Kidney capillary endothelial cell (primary cell): ENCODE measurements at regions not wholly inside any gene's neighbourhood (a gene's known extent, or its start where the extent isn't known, plus 50 kb on each side); places are given as distances from the start of the nearest gene placed in this dataset.

Experiments
- DNase-seq: peaks from one replicate; pipeline ENCODE4 v3.0.0-alpha.2; 2018; ENCODE audit warnings: low spot score

DNA sequence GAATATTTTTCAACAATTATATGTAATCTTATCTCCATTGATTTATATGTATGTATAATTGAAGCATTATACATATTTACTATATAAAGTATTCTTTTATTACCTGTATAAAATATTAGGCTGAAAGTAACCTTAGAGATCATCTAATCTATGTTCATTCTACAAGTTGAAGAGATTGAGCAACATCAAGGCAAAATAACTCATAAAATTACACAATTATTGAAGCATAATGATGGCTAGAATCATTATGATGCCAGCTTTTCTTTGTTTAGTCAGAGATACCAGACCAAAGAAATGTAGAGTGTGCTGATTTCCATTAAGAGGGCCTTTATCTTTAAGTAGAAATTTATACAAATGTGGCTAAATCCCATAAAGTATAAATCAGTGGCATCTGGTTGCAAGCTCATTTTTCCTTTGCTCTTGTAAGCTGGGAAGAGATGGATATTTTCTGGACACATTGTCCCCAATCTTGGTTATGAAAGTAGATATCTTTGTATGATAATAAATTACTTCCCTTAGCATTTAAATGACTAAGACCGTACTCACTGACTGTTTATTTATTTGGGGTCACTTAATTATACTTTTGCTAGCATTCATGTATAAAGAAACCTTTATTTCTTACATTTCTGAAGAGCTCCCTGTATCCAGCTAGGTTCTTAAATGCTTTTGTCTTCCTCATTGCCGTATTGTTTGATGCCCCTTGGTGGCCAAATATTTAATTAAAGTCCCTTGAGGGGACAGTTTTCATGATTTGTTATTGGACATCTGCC, 339.8 kb downstream of the PCDH7 start:
- no peak for DNase-seq

DNA sequence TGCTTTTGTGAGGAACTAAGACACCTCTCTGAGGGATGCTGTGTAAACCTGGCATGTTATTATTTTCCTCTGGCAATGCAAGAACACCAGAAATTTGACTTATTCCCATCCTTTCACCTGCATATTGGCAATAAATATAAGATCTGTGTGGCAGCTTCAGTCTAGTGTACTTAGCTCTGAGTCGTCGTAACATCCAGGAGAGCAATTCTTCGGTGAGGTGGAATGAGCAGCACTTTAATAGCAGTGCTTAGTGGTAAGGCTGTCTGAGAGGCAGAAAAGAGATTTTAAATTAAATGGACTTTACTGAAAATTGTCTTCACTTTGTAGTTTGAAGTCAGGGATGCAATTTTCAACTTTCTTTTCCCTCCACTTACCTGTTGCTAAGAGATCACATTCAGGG, 344.9 kb downstream of the PCDH7 start:
- DNase-seq = no peak

GRCh38 chr4:31068257-31069075, 348.3 kb downstream of the PCDH7 start:
- DNase-seq = peak; percentile 33

DNA sequence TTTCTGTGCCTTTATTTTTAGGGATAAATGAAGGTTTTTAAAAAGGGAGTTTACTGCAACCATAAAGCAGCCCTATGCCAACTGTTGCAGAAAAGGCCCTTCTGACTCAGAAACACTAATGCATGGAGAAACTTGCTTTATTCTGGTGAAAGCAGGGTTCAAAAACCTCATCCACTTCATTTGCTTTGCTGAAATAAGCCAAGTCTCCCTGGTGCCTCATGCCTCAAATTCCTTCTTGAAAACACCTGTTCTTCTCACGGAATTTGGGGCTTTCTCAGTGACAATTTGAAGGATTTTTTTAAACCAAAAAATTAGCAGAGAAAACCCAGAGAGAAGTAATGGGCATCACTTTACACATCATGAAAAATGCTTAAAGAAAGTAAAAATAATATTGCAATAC, 349.0 kb downstream of the PCDH7 start:
- DNase-seq = no peak

GRCh38 chr4:31071508-31072486, 351.6 kb downstream of the PCDH7 start:
- no peak for DNase-seq

DNA sequence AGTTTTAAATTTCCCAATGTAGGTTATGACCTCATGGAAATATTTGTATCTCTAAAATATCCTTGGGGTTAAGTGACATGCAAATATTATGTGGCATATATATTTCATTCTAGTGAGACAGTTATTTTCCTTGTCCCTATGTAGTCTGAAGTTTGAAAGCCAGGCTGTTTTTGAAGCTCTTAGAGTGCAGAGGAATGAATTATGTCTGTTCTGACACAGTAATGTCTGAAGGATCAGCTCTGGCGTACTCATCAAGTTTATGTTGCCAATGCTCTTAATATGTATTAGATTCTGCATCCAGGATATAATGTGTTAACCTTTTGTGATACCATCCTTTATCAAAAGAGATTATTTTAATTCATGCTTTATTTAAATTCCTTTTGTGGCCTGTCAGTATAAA, 355.8 kb downstream of the PCDH7 start:
- no peak for DNase-seq

GRCh38 chr4:31078661-31079060, 358.5 kb downstream of the PCDH7 start:
- DNase-seq = no peak

DNA sequence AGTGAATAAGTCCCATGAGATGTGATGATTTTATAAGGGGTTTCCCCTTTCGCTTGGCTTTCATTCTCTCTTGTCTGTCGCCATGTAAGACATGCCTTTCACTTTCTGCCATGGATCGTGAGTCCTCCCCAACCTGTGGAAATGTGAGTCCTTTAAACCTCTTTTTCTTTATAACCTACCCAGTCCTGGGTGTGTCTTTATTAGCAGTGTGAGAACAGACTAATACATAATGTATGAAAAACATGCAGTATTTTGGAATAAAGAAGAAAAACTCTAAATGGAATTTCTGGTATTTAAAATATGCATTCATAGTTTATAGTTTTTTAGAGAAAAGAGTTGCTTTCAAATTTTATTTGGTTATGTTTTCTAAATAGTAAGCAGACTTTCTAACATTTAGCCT, 360.7 kb downstream of the PCDH7 start:
- no peak for DNase-seq

DNA sequence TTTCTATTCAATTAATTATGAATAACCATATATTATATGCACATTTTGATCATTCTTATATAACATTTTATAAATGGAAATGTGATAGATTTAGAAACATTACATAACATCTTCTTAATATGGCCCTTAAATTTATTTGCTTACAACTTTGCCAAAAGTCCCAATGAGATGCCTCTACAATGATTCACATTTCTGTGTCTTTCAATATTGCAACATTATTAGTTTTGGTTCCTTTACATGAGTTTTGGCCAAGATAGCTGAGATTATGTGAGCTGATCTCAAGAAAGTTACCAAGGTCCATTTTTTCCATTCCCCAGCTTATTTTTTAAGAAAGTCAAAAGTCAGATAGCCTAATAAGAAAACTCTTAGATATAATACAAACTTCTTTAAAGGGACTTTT, 361.2 kb downstream of the PCDH7 start:
- no peak for DNase-seq

GRCh38 chr4:31083456-31083855, 363.3 kb downstream of the PCDH7 start:
- DNase-seq = no peak

DNA sequence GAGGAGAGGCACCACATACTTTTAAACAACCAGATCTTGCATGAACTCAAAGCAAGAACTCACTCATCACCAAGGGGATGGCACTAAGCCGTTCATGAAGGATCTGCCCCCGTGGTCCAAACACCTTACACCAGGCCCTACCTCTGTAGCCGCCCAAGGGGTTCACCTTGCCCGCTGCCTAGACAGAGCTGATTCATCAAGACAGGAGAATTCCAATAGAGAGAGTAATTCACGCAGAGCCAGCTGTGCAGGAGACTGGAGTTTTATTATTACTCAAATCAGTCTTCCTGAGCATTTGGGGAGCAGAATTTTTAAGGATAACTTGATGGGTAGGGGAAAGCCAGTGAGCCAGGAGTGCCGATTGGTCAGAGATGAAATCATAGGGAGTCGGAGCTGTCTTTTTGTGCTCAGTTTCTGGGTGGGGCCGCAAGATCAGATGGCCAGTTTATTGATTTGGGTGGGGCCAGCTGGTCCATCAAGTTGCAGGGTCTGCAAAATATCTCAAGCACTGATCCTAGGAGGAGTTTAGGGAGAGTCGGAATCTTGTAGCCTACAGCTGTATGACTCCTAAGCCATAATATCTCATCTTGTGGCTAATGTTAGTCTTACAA, 364.7 kb downstream of the PCDH7 start:
- DNase-seq = no peak

GRCh38 chr4:31085689-31086088, 365.5 kb downstream of the PCDH7 start:
- DNase-seq = no peak

GRCh38 chr4:31086756-31087330, 366.7 kb downstream of the PCDH7 start:
- no peak for DNase-seq

- DNase-seq = no peak
These were observed 368.5 kb downstream of the PCDH7 start for GRCh38 chr4:31088600-31089230.

DNA sequence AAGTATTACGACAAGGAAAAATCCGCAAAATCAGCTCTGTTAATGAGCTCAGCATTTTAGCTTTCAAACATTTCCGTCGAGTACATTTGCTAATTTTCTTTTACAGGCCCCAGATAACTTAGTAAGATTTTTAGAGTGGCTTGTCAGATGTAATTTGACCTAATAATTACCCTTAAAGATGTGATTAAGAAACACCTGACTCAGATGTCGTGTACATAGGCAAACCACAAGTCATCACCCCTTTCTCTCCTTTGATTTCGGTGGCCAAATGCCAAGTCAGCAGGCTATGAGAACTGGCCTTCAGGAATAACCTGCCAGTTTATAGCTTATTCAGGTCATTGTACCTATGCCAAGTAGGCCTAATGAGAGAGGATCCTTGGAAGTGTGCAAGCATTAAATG, 369.6 kb downstream of the PCDH7 start:
- DNase-seq = no peak

GRCh38 chr4:31094474-31094873, 374.3 kb downstream of the PCDH7 start:
- DNase-seq = no peak

- DNase-seq = no peak
These were observed 377.8 kb downstream of the PCDH7 start for GRCh38 chr4:31097999-31098398.

DNA sequence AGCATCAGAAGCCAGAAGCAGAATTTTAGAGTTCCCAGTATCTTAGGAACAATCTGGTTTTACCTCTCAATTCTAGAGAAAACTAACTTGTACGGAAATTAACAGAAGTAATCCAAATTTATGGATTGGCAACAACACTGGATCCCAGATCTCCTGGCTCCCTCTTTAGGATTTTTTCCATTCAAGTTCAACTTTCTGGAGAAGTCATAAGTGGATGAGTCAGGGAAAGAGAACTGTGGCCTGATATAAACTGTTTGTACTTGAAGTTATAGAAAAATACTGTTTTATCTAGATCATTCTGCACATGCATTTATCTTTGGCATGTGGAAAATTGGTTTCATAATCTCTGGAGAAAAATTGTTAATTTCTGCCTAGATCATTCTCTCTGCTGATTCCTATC, 380.4 kb downstream of the PCDH7 start:
- no peak for DNase-seq

DNA sequence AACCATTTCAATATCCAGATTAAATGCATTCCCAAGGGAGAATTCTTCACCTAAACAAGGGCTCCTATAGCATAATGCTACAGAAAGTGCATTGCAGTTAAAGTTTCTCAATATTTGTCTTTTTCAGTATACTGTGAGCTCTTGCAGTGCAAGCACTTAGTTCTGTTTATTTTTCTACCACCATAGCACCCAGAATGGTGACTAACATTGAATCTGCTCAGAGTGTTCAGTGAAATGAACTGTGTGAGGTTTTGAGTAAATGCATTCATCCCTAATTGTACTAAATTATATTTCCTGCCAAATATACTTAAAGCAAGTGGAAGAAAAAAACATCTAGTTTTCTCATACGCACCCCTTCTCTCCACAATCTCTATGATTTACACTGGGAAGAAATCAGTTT, 383.9 kb downstream of the PCDH7 start:
- DNase-seq = no peak

DNA sequence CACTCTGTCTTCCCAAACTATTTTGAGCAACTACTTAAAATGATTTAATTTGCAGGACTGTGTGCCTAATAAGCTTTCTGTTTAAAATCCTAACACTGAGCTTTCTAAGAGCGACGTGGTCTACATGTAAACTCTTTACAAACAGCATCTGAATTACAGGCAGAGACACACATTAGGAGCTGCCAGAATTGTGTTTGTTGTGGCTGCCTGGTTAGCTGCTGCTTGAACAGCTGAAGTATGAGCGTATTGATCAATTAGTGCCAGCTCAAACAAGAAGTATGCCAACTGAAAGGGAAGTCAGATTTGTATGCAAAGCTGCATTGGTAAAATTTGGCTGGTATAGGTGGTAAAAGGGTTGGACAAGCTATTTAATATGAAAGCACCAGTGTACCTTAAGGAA, 384.4 kb downstream of the PCDH7 start:
- DNase-seq = no peak

GRCh38 chr4:31106419-31106818, 386.2 kb downstream of the PCDH7 start:
- peak; percentile 57 for DNase-seq
